H1 (cell line): ENCODE measurements at regions not wholly inside any gene's neighbourhood (a gene's known extent, or its start where the extent isn't known, plus 50 kb on each side); places are given as distances from the start of the nearest gene placed in this dataset.

Experiments used
- NANOG ChIP-seq: IDR thresholded peaks from 2 replicates; pipeline ENCODE4 v1.6.1; 2011; ENCODE audit warnings: low read length, low read depth, mild to moderate bottlenecking, inconsistent platforms; ENCODE audit not compliant: insufficient read depth, poor library complexity, severe bottlenecking
- TF ChIP-seq, protein P1 (sequence below): IDR thresholded peaks from 2 replicates; pipeline ENCODE4 v1.6.1; 2012; ENCODE audit warnings: inconsistent platforms

GRCh38 chr5:68445257-68446069 is 229.9 kb downstream of the PIK3R1 start (continued):
- TF ChIP-seq NANOG = no peak
- TF ChIP-seq, protein P1, sequence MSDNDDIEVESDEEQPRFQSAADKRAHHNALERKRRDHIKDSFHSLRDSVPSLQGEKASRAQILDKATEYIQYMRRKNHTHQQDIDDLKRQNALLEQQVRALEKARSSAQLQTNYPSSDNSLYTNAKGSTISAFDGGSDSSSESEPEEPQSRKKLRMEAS = no peak
